Calu3 (cell line): ENCODE measurements at regions not wholly inside any gene's neighbourhood (a gene's known extent, or its start where the extent isn't known, plus 50 kb on each side); places are given as distances from the start of the nearest gene placed in this dataset.
A peak's percentile ranks its signal among the peaks of the same experiment; 100 is the strongest.

Experiments
- BruUV-seq: library from RNA; stranded (reverse); fragments of 400-500 nt; replicated peaks from 2 replicates; lab custom pipeline; 2021; lab: Mats Ljungman, UMichigan
- CTCF ChIA-PET: fragments of 300-600 bp; sonication (Branson Sonifier 250); formaldehyde crosslinking; loops from one replicate; lab custom pipeline; 2022; ENCODE audit warnings: antibody characterized with exemption; lab: Charles Lee
- DNase-seq: peaks from one replicate; pipeline ENCODE4 v3.0.0; 2022
- H3K27ac Mint-ChIP-seq: one replicate; pipeline ENCODE4 v1.8.0; 2022; ENCODE audit warnings: mixed read lengths; ENCODE audit not compliant: unreplicated experiment
- H3K27me3 Mint-ChIP-seq: one replicate; pipeline ENCODE4 v1.8.0; 2022; ENCODE audit warnings: mixed read lengths; ENCODE audit not compliant: unreplicated experiment
- H3K36me3 Mint-ChIP-seq: one replicate; pipeline ENCODE4 v1.8.0; 2022; ENCODE audit warnings: mild to moderate bottlenecking, moderate library complexity, mixed read lengths; ENCODE audit not compliant: insufficient read depth, unreplicated experiment
- H3K4me1 Mint-ChIP-seq: one replicate; pipeline ENCODE4 v1.8.0; 2022; ENCODE audit warnings: mild to moderate bottlenecking, low read depth, mixed read lengths; ENCODE audit not compliant: unreplicated experiment
- H3K4me3 Mint-ChIP-seq: one replicate; pipeline ENCODE4 v1.8.0; 2022; ENCODE audit warnings: mild to moderate bottlenecking, low read depth, moderate library complexity, mixed read lengths; ENCODE audit not compliant: unreplicated experiment
- H3K9me3 Mint-ChIP-seq: one replicate; pipeline ENCODE4 v1.8.0; 2022; ENCODE audit warnings: low read depth, mixed read lengths; ENCODE audit not compliant: unreplicated experiment
- CTCF ChIP-seq: fragments of 200-600 bp; IDR thresholded peaks from one replicate; pipeline ENCODE4 v1.8.0; 2022; ENCODE audit warnings: antibody characterized with exemption; ENCODE audit not compliant: unreplicated experiment
- intact Hi-C: fragments of 100-400 bp; cut with micrococcal nuclease; formaldehyde crosslinking; loops from one replicate; pipeline ENCODE4 v1.10.0; 2022; ENCODE audit not compliant: unreplicated experiment

GRCh38 chr4:53937327-53937726 lies 127.1 kb downstream of the CHIC2 start:
- CTCF ChIA-PET, result no interaction called here
- intact Hi-C loops, result no loop called here
- Mint-ChIP-seq H3K4me1 (peaks cover 16% of the 10 kb centered on the region), H3K27ac (peak overlapping the region; percentile 66), H3K9me3 (no peaks in the 10 kb centered on the region), H3K36me3 (peaks cover 5% of the 10 kb centered on the region), H3K4me3 (no peak overlapping the region), H3K27me3 (no peaks in the 10 kb centered on the region)
- no peak for DNase-seq
- no TSS peak for BruUV-seq
- no peak for TF ChIP-seq CTCF

- no TSS peak for BruUV-seq
- Mint-ChIP-seq H3K9me3 (no peaks in the 10 kb centered on the region), H3K27ac (no peak overlapping the region), H3K36me3 (peaks cover 5% of the 10 kb centered on the region), H3K27me3 (no peaks in the 10 kb centered on the region), H3K4me3 (no peak overlapping the region), H3K4me1 (peaks cover 16% of the 10 kb centered on the region)
- TF ChIP-seq CTCF, result no peak
- no peak for DNase-seq
- intact Hi-C loops, result no loop called here
- CTCF ChIA-PET, result interaction anchor here (0.7 kb wide), 1 partner anchor 20 kb away, joined by 3 read pairs; no protein-coding TSS in a partner anchor
These were observed 128.6 kb downstream of the CHIC2 start for GRCh38 chr4:53935780-53936179.

GRCh38 chr4:53932796-53933610 lies 131.4 kb downstream of the CHIC2 start:
- no peak overlapping the region for H3K27ac Mint-ChIP-seq
- peaks cover 12% of the 10 kb centered on the region for H3K4me1 Mint-ChIP-seq
- no peak for DNase-seq
- CTCF ChIA-PET, result no interaction called here
- intact Hi-C loops, result loop anchor here (5.0 kb wide), 2 partner anchors 64 to 129 kb away; partner anchors contain the start of gene CHIC2
- no peaks in the 10 kb centered on the region for H3K9me3 Mint-ChIP-seq
- no peak overlapping the region for H3K4me3 Mint-ChIP-seq
- BruUV-seq, result no TSS peak
- peaks cover 5% of the 10 kb centered on the region for H3K36me3 Mint-ChIP-seq
- H3K27me3 Mint-ChIP-seq, result no peaks in the 10 kb centered on the region
- no peak for TF ChIP-seq CTCF

- CTCF ChIA-PET, result interaction anchor here (1.9 to 2.4 kb wide), 3 partner anchors 17 to 302 kb away, joined by 8 to 13 read pairs (median 9); no protein-coding TSS in a partner anchor
- Mint-ChIP-seq H3K4me1 (peaks cover 6% of the 10 kb centered on the region), H3K27me3 (no peaks in the 10 kb centered on the region), H3K36me3 (no peaks in the 10 kb centered on the region), H3K27ac (no peak overlapping the region), H3K4me3 (no peak overlapping the region), H3K9me3 (no peaks in the 10 kb centered on the region)
- intact Hi-C loops, result loop anchor here (2.0 to 5.0 kb wide), 3 partner anchors 66 to 287 kb away; partner anchors contain the start of gene CHIC2
- no peak for TF ChIP-seq CTCF
- BruUV-seq, result no TSS peak
- no peak for DNase-seq
These were observed 132.9 kb downstream of the CHIC2 start for GRCh38 chr4:53931461-53931961.
